GM21529 (cell line): ENCODE measurements at regions not wholly inside any gene's neighbourhood (a gene's known extent, or its start where the extent isn't known, plus 50 kb on each side); places are given as distances from the start of the nearest gene placed in this dataset.

Source experiments
- ATAC-seq: cut with Tn5 transposase; IDR thresholded peaks from one replicate; pipeline ENCODE4 v1.9.1; 2021; ENCODE audit not compliant: unreplicated experiment

DNA sequence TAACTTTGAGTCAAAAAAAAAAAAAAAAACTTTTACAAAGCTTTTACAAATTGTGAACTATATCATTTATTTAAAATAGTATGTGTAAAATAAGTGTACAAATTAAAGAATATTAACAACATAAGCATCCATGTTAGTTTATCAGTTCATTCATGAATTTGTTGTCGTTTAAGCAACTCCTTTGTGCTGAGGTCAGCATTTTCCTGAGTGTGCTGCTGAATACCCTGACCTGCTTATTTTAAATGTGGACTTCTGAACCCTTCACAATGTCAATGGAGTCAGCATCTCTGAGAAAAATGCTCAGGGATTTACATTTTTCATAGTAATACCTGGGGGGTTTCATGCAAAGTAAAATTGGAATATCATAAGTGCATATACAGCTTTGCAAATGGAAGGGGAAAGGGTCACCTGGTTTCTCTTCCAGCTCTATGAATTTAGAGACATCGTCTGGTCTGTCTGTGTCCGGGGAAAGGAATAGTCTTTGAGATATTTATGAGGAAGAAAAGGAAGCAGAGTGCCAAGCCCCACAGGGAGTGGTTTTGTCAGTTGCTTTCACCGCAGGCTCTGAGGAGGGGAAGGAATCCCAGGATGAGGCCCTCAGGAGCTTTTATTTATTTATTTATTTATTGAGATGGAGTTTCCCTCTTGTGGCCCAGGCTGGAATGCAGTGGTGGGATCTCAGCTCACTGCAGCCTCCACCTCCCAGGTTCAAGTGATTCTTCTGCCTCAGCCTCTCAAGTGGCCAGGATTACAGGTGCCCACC is 125.5 kb upstream of the SVIL start:
- no peak for ATAC-seq

DNA sequence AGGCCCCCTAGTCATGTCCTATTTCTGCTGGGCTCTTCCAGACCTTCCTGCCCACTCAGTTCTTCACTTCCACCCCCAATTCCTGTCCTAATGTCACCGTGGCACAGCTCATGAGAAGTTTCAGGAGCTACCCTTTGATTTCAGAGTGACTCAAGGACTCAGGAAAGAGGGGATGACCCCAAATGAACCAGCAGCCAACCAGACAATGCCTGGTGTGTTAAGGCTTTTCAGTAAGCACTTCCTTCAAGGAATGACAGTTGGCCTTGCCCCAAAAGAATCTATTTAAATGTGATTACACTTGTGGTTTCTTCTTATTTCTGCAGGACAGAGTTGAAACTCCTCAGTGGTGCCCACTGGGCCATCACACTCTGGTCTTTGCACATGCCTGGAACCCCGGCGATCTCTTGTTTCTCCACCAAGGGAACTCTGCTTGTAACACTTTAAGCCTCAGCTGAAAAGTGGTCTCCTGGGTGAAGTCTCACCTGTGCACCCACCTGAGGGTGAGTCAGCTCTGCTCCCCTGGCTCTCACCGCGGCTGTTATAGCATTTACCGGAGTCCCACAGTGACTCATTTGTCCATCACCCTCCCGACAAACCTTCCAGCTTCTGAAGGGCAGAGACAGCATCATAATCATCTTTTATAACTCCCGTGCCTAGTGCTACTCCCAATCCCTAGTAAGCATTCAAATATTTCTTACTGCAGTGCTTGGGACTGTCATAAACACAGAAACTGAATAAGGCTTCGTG is 123.0 kb upstream of the SVIL start:
- ATAC-seq = no peak

DNA sequence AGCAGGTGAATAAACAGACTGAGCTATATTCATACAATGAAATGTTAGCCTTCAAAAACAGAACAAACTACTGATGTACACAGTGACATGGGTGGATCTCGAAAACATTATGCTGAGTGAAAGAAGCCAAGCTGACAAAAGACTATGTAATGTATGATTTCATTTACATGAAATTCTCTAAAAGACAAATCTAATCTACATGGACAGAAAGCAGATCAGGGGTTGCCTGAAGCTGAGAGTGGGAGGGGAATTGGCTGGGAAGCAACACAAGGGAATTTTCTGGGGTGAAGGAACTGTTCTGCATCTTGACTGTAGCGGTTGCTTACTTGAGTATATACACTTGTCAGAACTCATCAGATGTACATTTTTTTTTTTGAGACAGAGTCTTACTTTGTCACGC is 121.7 kb upstream of the SVIL start:
- ATAC-seq = no peak

DNA sequence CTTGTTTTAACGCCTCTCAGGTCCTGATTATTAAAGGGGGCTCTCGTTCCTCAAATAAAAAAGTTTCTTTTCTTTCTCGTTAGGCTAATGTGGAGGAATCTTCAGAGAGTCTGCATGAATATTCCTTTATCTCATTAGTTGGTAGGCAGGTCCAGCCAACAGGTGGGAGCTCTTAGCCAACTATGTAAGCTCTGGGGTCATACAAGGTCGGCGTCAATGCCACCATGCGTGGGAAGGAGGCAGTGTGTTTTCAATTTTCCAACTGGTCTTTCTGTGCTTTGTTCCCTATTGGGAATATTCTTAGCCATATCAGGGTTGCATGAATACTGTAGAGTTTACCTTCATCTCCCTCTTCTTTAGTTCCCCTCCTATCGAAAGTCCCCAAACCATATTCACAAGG is 118.5 kb upstream of the SVIL start:
- ATAC-seq = no peak

DNA sequence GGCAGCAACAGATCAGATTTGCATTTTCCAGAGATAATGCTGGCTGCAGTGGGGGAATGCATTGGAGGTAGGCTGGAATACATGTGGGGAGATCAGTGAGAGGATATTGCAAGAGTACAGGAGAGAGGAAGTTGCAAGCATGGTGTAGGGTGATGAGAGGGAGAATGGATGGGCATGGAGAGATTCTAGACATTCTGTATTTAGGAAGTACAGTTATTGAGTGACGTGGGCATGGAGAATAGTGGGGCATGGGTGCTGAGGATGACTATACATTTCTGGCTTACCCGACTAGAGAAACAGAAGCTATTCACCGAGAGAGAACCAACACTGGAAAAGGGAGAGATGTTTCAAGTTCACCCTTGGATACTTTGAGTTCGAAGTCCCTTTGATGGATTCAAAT is 116.9 kb upstream of the SVIL start:
- no peak for ATAC-seq

DNA sequence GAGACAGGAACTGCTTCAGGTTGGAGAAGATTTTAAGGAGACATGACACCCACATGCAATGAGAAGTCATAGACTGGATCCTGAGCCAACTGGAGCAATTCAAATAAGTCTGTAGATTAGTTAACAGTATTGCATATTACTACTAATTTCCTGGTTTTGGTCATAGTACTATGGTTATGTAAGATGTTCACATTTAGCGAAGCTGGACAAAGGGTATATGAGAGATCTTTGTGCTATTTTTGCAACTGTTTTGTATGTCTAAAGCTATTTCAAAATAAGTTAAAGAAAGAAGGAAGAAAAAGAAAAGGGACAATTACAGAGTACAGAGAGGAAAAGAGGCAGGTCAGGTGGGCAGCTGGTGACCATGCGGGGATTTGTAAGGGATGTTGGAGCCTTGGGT is 116.5 kb upstream of the SVIL start:
- ATAC-seq = no peak

DNA sequence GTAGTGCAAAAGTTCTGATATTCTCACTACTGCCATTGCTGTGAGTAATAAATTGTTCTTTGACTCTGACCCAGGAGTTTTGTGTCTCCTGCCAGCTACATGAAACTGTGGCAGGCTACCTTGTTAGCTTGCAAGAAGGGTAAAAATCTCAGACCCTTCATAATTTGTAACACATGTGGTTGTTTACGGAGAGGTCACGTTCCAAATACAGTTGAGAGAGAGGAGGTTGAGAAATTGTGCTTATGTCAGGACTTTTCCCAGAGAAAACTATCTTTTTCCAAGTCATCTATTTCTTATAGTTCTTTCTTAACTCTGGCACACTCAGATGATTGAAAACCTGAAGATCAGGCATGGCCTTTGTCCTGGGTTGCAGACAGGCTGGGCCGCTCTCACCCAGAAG is 114.4 kb upstream of the SVIL start:
- ATAC-seq = no peak

DNA sequence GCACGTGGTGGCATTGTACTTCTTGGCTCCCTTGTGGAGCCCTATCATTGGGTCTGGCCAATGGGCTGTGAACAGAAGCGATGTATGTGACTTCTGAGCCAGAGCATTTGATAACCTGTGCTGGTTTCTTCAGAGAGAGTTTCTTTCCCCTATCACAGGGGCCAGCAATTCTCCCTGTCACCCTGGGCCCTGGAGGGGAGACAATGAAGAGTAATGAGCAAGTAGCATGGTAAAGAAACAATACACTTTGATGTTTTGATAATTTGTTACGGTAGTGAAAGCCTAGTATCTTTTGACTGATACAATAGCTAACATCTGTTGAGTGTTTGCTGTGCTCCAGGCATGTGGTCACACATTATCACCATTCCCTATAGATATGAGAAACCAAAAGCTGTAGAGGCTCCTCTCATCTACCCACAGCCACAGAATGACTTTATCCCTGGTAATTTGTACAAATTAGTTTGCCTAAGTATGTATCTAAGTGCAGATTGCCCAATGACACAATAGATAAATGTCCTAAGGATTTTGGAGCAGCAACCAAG is 113.4 kb upstream of the SVIL start:
- no peak for ATAC-seq

DNA sequence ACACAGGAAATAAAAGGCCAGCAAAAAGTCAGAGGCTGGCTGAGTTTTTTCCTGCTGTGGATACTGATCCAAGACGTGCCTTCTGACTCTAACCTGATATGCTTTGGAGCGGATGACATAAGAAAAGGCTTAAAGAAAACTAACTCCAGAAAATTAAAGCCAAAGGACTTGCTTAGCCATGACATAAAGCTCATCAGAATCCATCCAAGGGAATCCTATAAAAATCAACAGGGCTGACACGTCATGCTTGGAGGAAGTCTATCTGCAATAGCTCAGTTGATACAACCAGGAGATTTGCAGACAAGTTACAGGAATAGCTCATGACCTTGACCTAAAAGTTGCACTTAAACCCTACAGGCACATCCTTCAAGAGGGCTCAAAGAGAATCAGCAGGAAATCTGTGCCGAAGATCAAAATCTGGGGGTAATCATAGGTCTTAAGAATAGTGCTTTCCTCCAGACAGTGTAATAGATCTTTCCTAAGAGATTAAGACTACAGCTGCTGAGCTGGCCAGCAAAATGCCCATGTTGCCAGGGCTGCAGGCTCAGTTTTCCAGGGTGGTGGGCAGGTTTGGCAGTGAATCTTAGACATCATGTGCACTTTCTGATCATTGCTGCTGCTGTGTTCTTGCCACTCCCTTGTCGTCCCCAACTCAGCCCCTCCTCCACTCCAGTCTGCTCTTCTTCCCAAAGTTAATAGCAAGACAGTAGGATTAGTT is 111.5 kb upstream of the SVIL start:
- no peak for ATAC-seq

DNA sequence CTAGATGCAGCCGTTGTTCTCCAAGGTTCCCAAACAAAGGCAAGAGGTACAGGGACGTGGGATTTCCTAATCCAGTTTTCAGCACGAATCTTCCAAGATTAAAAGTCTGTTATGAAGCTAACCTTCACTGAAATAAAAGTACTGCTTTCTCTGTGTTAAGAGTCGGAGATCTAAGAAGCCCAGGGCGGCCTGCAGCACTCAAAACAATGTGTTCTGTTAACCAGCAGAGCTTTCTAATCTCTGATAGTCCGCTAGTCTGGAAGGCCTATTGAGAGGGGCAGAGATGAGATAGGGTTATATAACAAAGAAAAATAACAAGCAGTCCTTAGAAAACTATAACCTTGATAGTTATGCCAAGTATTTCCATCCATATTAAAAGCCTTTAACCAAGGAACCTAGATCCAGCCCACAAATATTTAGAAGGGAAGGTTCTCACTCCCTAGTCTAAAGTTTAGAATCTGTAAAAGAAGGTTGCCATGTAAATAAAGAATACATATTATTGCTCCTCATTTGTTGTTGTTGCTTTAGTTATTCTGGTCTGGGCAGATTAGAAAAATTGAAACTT is 106.3 kb upstream of the SVIL start:
- ATAC-seq = no peak

DNA sequence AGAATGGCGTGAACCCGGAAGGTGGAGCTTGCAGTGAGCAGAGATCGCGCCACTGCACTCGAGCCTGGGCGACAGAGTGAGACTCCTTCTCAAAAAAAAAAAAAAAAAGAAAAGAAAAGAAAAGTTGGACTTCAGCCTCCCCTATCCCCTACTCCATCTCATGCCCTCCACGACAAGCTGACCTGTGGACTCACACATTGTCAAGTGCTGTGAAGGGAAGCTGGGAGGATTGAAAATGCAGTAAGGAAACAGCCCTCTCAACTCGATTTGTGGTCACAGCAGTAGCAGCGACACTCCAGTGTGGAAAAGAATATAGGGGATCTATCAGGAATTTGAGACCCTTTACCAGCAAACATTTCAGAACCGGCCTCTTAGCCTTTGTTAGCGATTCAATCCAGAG is 103.6 kb upstream of the SVIL start:
- ATAC-seq = no peak

DNA sequence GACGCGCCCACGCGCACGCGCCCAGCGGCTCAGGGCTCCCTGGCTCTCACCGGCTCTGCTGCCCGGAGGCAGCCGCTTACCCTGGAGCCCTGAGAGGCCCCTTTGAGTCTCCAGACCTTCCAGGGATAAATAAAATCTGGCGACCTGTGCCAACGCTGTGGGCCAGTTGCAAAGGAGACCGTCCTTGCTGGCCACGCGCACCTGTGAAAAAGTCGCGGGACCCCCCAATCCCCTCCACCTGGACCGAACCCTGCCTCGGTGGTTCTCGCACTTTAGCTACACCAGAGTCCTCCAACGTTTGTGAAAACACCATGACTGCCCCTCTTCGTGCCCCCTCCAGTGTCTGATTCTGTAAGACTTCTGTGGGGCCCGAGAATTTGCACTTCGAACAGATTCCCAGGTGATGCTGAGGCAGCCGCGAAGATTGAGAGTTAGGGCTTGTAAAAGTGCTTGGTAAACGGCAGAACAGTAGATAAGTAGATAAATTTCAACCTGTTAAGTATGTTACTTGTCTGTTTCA is 102.4 kb upstream of the SVIL start:
- ATAC-seq = no peak

DNA sequence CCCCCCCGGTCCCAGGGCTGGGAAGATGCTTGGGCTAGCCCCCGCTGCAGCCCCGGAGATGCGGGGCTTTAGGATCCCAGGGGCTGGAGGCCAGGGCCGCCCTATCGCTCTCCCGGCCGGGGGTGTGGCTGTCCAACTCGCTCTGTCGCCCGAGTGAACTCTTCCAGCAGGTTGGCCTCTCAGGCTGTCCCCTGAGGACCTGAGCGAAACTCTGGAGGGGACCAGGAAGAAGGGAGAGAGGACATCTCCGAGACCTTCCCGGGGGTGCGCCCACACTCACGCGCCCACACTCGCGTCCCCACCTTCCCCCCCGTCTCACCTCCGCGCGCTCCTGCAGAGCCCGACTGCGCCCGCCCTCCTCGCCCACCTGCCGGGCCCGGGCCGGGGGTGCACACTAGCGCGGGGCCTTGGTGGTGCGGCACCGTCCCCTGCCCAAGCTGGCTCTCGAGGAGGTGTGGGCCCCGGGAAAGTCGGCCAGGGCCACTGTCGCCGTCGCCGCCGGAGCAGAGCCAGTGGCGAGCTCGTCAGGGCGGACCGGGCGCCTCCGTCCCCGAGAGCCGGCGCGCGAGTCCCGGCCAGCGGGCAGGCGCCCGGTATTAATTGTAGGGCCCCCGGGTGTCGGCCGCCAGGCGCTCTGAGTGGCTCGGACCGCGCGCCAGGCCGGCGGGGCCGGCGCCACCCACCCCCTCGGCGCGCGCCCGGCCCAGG is 101.7 kb upstream of the SVIL start:
- no peak for ATAC-seq

DNA sequence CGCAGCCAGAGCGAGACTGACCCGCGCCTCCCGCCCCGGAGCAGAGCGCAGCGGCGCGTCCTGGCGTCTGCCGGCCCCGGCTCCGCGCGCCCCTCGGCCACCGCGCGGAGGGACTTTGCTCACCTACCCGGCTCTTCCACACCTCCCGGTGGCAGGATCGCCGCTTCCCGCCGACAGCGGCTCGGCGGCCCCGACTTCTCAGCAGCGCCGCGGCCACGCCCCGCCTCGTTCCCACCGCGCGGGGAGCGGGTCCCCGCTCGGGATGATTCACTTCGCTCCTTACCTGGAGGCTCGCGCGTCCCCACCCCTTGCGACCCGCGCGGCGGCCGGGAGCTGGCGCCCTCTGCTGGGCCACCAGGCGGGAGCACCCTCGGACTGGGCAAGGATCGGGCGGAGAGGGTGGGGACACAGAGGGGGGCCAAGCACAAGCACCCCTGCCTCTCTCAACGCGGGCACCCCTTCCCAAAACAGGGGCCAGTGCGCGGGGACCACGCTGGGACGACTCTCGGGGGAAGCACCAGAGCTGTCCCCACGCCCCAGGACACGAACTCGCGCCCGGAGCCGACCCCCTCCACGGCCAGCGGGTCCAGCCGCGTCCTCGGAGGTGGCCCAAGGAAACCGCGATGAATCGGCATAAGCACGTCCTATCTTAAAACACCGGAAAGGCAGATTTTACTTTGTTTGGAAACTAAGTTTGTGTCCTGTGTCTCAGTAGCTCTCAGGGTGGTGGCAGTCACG is 101.0 kb upstream of the SVIL start:
- ATAC-seq = peak; percentile 85

DNA sequence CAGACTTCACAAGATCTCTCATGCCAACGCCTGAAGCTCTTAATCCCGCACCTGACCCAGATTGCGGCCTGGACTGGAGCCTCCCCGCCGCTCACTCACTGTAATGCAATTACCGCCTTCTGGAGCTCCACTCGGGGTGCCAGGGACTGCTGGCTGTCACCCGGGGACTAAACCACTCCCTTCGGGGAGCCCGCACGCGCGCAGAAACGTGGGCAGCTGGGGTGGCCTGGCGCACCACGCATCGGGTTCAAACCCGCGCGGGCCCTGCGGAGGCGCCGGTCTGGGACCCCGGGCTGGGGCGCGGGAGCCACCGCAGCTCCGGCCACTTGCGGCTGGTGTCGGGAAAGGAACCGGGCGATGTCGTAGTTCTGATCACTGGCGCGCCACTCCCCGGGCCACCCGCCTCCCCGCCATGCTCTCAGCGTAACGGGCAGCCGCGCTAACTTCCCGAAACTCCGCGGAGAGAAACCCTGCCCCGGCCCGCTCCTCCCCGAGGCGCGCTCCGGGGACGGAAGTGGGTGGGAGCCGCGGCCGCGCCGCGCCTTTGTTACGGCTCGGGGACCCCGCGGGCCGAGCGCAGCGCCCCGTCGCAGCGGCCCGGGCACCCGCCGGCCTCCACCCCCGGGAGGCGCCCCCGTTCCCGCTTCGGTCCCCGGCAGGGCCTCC is 100.3 kb upstream of the SVIL start:
- peak; percentile 41 for ATAC-seq

DNA sequence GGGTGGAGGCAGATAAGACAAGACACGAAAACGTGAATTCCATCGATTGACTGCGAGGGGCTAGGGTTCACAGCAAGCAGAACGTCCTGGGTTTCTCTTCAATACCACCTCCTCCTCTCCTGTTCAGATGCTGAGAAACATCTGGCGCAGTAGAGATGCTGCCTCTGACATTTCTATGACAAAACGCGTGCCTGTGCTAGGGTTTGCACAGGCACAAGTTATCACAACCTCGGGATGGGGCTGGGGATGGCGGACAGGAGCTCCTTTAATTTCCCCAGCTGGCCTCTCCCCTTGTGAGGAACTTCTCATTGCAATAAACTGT is 99.8 kb upstream of the SVIL start:
- no peak for ATAC-seq

DNA sequence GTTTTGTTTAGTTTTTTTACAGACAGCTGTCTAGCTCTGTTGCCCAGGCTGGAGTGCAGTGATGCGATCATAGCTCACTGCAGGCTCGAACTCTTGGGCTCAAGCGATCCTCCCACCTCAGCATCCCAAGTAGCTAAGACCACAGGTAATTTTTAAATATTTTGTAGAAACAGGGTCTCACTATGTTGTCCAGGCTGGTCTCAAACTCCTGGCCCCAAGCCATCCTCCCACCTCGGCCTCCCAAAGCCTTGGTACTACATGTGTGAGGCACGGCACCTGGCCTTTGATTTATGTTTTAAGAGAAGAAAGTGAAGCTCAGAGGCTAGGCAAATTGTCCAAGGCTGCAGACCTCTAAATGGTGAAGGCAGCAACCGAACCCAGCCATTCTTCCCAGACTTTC is 98.6 kb upstream of the SVIL start:
- ATAC-seq = no peak

DNA sequence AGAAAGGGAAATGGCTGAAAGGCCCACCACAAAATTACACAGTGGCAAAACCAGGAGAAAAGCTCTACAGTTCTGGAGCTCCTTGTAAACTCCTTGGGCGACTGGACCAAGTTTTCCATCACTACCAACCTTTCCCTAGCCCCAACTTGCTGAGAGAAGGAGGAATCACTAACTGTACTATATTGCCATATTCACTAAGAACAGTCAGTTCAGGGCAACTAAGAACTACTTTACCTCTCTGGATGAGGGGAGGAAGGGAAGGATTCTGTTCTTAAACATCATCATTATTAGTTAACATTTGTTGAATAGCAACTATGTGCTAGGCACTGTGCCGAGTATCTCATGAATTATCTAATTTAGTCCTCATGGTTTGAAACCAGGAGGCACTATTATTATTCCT is 98.1 kb upstream of the SVIL start:
- no peak for ATAC-seq

DNA sequence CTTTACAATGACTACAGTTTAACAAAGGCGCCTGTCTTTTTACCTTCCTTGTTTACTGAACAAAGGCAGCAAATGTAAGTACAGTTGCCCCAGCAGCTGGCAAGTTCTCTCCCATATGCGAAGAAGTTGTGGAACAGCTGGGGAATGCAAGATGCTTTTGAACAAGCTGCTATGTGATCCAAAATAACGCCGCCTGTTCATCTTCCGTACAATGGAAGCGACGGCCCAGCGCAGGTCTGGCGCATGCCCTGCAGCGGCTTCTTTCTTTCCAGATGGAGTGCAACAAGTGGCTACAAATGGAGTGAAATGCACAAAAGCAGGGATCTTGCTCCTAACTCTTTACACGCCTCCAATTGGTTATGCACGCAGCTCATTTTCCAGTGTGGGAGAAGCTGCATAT is 97.0 kb upstream of the SVIL start:
- ATAC-seq = no peak

DNA sequence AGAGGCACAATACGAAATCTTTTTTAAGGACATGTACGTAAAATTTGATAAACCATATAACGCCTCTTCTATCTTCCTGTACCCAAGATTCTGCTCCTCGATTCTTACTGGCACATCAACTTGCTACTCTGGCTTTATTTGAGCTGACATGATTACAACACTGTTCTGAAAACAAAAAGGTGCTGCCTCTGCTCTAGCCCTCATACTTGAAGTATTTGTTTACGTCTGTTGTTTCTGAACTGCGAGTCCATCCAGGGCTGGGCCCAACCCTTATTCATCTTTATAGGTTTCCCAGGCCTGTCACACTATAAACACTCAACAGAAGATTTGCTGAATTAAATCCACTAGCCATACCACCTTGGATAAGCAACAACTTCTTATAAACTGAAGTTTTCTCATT is 96.2 kb upstream of the SVIL start:
- no peak for ATAC-seq
